GM12878 (cell line): ENCODE measurements at regions not wholly inside any gene's neighbourhood (a gene's known extent, or its start where the extent isn't known, plus 50 kb on each side); places are given as distances from the start of the nearest gene placed in this dataset.

Experiments
- ATAC-seq: fragments of 200-7000 bp; cut with Tn5 transposase; 3 replicates; pipeline ENCODE4 v1.9.1; 2020; ENCODE audit warnings: mild to moderate bottlenecking, moderate library complexity
- BruUV-seq: library from RNA; stranded (reverse); fragments of 400-500 nt; replicated peaks from 2 replicates; lab custom pipeline; 2021; lab: Mats Ljungman, UMichigan
- CTCF ChIA-PET: fragments of 300-600 bp; sonication (Branson Sonifier 250); formaldehyde crosslinking; extraction: SDS; loops from one replicate; lab custom pipeline; 2021; ENCODE audit warnings: inconsistent platforms; lab: Yijun Ruan, JAX
- POLR2A ChIA-PET: fragments of 350-600 bp; formaldehyde crosslinking; extraction: SDS; loops from one replicate; lab custom pipeline; 2021; ENCODE audit warnings: inconsistent platforms; lab: Charles Lee
- RAD21 ChIA-PET: fragments of 300-600 bp; sonication (Branson Sonifier 250); formaldehyde crosslinking; loops from one replicate; lab custom pipeline; 2023; ENCODE audit warnings: antibody characterized with exemption; ENCODE audit not compliant: unreplicated experiment; lab: Charles Lee
- SMC1A ChIA-PET: fragments of 300-600 bp; sonication (Branson Sonifier 250); formaldehyde crosslinking; loops from one replicate; lab custom pipeline; 2023; ENCODE audit not compliant: unreplicated experiment, uncharacterized antibody; lab: Charles Lee
- DNase-seq: peaks from one replicate; pipeline ENCODE4 v3.0.0-alpha.2; 2011; ENCODE audit warnings: low read depth, low spot score
- FAIRE-seq: peaks from 3 replicates; lab custom pipeline; 2011; peaks lifted over from hg19 to GRCh38; lab: Jason Lieb, UNC
- H2AFZ ChIP-seq: 2 replicates; pipeline ENCODE4 v1.6.0; 2011; ENCODE audit warnings: low read depth, low read length, control low read depth; ENCODE audit not compliant: control insufficient read depth
- H3K27ac ChIP-seq: 2 replicates; pipeline ENCODE4 v1.5.1; 2011; ENCODE audit warnings: control low read depth; ENCODE audit not compliant: control insufficient read depth, insufficient read depth
- H3K27me3 ChIP-seq, 2 experiments: replicated peaks in 1 of 2; 2 replicates each; pipeline versions ENCODE4 v1.6.0 to v1.6.1; 2011; ENCODE audit warnings: low read length in 1 of 2; ENCODE audit not compliant: control insufficient read depth in 2 of 2, insufficient read depth in 2 of 2
- H3K36me3 ChIP-seq, 2 experiments: 2 replicates each; pipeline ENCODE4 v1.5.1; 2011; ENCODE audit warnings: low read length in 1 of 2; ENCODE audit not compliant: control insufficient read depth in 2 of 2, insufficient read depth in 2 of 2
- H3K4me1 ChIP-seq: 2 replicates; pipeline ENCODE4 v1.6.1; 2011; ENCODE audit warnings: mild to moderate bottlenecking, low read length, moderate library complexity, mixed read lengths; ENCODE audit not compliant: control insufficient read depth, insufficient read depth
- H3K4me2 ChIP-seq: 2 replicates; pipeline ENCODE4 v1.6.0; 2011; ENCODE audit warnings: control low read depth; ENCODE audit not compliant: control insufficient read depth, insufficient read depth
- H3K4me3 ChIP-seq: fragments of 200-600 bp; sonication (generic); 2 replicates; pipeline ENCODE4 v1.5.1; 2016
- H3K79me2 ChIP-seq: 2 replicates; pipeline ENCODE4 v1.6.0; 2011; ENCODE audit warnings: low read length; ENCODE audit not compliant: control insufficient read depth, insufficient read depth
- H3K9ac ChIP-seq: 2 replicates; pipeline ENCODE4 v1.8.0; 2011; ENCODE audit warnings: low read length, control low read depth, mixed read lengths; ENCODE audit not compliant: control insufficient read depth, insufficient read depth
- H3K9me3 ChIP-seq: replicated peaks from 3 replicates; pipeline ENCODE4 v1.5.1; 2011; ENCODE audit warnings: mild to moderate bottlenecking, low read length; ENCODE audit not compliant: control insufficient read depth, insufficient read depth
- H4K20me1 ChIP-seq: 2 replicates; pipeline ENCODE4 v1.6.0; 2011; ENCODE audit not compliant: control insufficient read depth, insufficient read depth
- BMI1 ChIP-seq: fragments of 450-650 bp; IDR thresholded peaks from 2 replicates; pipeline ENCODE4 v1.6.1; 2016; ENCODE audit warnings: mild to moderate bottlenecking, moderate library complexity, borderline replicate concordance
- HCFC1 ChIP-seq: fragments of 150-350 bp; IDR thresholded peaks from 2 replicates; pipeline ENCODE4 v1.6.1; 2014; ENCODE audit warnings: low read length
- MYB ChIP-seq: fragments of 150-350 bp; IDR thresholded peaks from 2 replicates; pipeline ENCODE4 v1.6.1; 2014; ENCODE audit warnings: mild to moderate bottlenecking, low read depth, low read length, borderline replicate concordance
- RAD21 ChIP-seq: IDR thresholded peaks from 2 replicates; pipeline ENCODE4 v1.6.1; 2011; ENCODE audit warnings: mild to moderate bottlenecking, low read depth, low read length, moderate library complexity; ENCODE audit not compliant: insufficient read depth
- STAT1 ChIP-seq: fragments of 450-650 bp; conservative IDR thresholded peaks from 2 replicates; pipeline ENCODE4 v1.6.1; 2014; ENCODE audit warnings: antibody characterized with exemption, mild to moderate bottlenecking
- TBL1XR1 ChIP-seq: IDR thresholded peaks from 2 replicates; pipeline ENCODE4 v1.6.1; 2012; ENCODE audit warnings: low read depth, low read length, improper control_type of control experiment
- TCF7 ChIP-seq: IDR thresholded peaks from 2 replicates; pipeline ENCODE4 v1.6.1; 2014; ENCODE audit warnings: antibody characterized with exemption, borderline replicate concordance
- WGBS: methylation state at CpG from one replicate; pipeline ENCODE4 v1.1.6; 2016; ENCODE audit warnings: low lambda C conversion rate; ENCODE audit not compliant: insufficient replicate concordance, insufficient coverage; ENCODE audit errors: missing lambda C conversion rate; 5-methylcytosine and 5-hydroxymethylcytosine counted together
- in situ Hi-C: fragments of 300-500 bp; cut with MboI; formaldehyde crosslinking; loops from 9 replicates; pipeline ENCODE4 v1.14.3; 2018; ENCODE audit warnings: mixed read lengths
- intact Hi-C: fragments of 100-400 bp; cut with micrococcal nuclease; formaldehyde crosslinking; loops from one replicate; pipeline ENCODE4 v1.14.2; 2022; ENCODE audit not compliant: unreplicated experiment
- TF ChIP-seq, protein P1 (sequence below): fragments of 450-650 bp; IDR thresholded peaks from 2 replicates; pipeline ENCODE4 v1.6.1; 2016; ENCODE audit warnings: mild to moderate bottlenecking, moderate library complexity, borderline replicate concordance

DNA sequence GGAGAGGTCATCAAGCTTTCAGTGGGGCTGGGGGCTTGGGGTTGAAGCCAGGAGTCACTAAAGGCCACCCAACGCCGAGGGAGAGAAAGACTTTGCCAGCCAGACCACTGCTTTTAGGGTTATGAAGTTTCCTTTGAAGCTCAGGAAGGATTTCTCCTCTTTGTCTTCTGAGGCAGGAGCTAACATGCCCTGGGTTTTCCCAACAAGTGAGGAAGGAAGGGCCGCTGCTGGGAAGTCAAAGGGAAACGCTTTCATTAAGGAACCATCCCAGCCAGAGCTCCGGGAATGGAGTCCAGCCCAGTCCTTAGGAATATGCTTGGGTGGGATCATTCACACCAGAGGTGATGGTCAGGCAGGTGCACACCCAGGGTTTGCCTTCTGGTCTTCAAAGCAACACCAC lies 436.9 kb downstream of the PRDM2 start:
- intact Hi-C loops, result no loop called here
- POLR2A ChIA-PET, result interaction anchor here (0.5 kb wide), 1 partner anchor 115 kb away, joined by 6 read pairs; no protein-coding TSS in a partner anchor
- TF ChIP-seq STAT1 (no peak), TBL1XR1 (no peak), TCF7 (no peak), BMI1 (no peak), RAD21 (no peak), HCFC1 (no peak), MYB (no peak)
- TF ChIP-seq, protein P1, sequence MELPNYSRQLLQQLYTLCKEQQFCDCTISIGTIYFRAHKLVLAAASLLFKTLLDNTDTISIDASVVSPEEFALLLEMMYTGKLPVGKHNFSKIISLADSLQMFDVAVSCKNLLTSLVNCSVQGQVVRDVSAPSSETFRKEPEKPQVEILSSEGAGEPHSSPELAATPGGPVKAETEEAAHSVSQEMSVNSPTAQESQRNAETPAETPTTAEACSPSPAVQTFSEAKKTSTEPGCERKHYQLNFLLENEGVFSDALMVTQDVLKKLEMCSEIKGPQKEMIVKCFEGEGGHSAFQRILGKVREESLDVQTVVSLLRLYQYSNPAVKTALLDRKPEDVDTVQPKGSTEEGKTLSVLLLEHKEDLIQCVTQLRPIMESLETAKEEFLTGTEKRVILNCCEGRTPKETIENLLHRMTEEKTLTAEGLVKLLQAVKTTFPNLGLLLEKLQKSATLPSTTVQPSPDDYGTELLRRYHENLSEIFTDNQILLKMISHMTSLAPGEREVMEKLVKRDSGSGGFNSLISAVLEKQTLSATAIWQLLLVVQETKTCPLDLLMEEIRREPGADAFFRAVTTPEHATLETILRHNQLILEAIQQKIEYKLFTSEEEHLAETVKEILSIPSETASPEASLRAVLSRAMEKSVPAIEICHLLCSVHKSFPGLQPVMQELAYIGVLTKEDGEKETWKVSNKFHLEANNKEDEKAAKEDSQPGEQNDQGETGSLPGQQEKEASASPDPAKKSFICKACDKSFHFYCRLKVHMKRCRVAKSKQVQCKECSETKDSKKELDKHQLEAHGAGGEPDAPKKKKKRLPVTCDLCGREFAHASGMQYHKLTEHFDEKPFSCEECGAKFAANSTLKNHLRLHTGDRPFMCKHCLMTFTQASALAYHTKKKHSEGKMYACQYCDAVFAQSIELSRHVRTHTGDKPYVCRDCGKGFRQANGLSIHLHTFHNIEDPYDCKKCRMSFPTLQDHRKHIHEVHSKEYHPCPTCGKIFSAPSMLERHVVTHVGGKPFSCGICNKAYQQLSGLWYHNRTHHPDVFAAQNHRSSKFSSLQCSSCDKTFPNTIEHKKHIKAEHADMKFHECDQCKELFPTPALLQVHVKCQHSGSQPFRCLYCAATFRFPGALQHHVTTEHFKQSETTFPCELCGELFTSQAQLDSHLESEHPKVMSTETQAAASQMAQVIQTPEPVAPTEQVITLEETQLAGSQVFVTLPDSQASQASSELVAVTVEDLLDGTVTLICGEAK, result no peak
- TF ChIP-seq, all 136 proteins: peak for 0
- WGBS, result 2% methylated on average over 5 of the region's 5 CpGs
- ChIA-PET RAD21 (no interaction called here), CTCF (no interaction called here), SMC1A (no interaction called here)
- Histone ChIP-seq H3K9me3 (no peaks in the 10 kb centered on the region), H3K4me2 (no peak overlapping the region), H3K36me3 (no peaks in the 10 kb centered on the region), H3K4me1 (no peaks in the 10 kb centered on the region), H3K4me3 (no peak overlapping the region), H4K20me1 (no peaks in the 10 kb centered on the region), H3K79me2 (no peaks in the 10 kb centered on the region), H3K27me3 (0 out of 4 replicates have a peak, but pooled peaks cover 0 to 2% of the 10 kb centered on the region in 2 experiments), H2AFZ (no peak overlapping the region), H3K9ac (no peak overlapping the region), H3K27ac (no peak overlapping the region)
- DNase-seq, result no peak
- no peak for FAIRE-seq
- ATAC-seq, result no peak
- in situ Hi-C loops, result no loop called here
- BruUV-seq, result no TSS peak
